Neural crest cell (in vitro differentiated cells): ENCODE measurements at regions not wholly inside any gene's neighbourhood (a gene's known extent, or its start where the extent isn't known, plus 50 kb on each side); places are given as distances from the start of the nearest gene placed in this dataset.

Experiments
- DNase-seq: peaks from one replicate; pipeline ENCODE4 v3.0.0; 2021; ENCODE audit warnings: low read depth, mixed read lengths, low spot score
- H3K27ac Mint-ChIP-seq: one replicate; pipeline ENCODE4 v1.8.0; 2021; ENCODE audit warnings: mild to moderate bottlenecking, mixed read lengths; ENCODE audit not compliant: unreplicated experiment
- H3K27me3 Mint-ChIP-seq: 2 replicates; pipeline ENCODE4 v1.8.0; 2021; ENCODE audit warnings: low read depth, mild to moderate bottlenecking, mixed read lengths
- H3K36me3 Mint-ChIP-seq: 2 replicates; pipeline ENCODE4 v1.8.0; 2021; ENCODE audit warnings: low read depth, mild to moderate bottlenecking, mixed read lengths
- H3K4me1 Mint-ChIP-seq: 2 replicates; pipeline ENCODE4 v1.8.0; 2021; ENCODE audit warnings: mixed read lengths
- H3K4me3 Mint-ChIP-seq: one replicate; pipeline ENCODE4 v1.8.0; 2021; ENCODE audit warnings: mild to moderate bottlenecking, mixed read lengths
- H3K9me3 Mint-ChIP-seq: 2 replicates; pipeline ENCODE4 v1.8.0; 2021; ENCODE audit warnings: mixed read lengths
- TF ChIP-seq, protein P1 (sequence below): fragments of 200-600 bp; sonication (generic); conservative IDR thresholded peaks from 2 replicates; pipeline ENCODE4 v1.5.0; 2021; ENCODE audit warnings: antibody characterized with exemption, mild to moderate bottlenecking

DNA sequence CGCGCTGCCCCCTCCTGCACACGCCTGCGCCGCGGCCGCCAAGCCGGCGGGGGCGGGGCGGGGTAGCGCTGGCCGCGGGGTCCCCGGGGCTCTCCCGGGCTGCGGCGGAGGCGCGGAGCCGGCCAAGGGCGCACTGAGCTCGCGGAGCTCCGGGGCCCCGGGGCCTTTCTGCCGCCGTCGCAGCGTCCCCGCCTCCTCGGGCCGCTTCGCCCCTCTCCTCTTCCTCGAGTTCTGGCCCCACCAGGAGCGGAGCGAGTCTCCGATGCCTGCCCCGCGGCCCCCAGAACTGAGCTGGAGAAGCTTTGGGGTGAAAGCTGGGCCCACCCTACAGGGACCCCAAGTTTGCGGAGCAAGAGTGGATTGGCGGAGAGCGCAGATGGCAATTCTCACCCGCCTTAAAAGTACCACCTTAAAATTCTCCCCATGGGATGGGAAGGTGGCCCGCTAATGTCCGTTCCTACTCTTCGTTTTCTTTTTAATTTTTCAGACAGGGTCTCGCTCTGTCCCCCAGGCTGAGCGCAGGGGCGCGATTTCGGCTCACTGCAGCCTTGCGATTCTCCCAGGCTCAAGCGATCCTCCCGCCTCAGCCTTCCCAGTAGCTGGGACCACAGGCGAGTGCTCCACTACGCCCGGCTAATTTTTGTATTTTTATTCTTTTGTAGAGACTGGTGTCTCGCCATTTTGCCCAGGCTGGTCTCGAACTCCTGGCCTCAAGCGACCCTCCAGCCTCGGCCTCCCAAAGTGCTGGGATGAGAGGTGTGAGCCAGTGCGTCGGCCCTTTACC, 129.6 kb downstream of the NDUFA12 start:
- Mint-ChIP-seq H3K4me1 (peaks cover 9% of the 10 kb centered on the region), H3K9me3 (no peaks in the 10 kb centered on the region), H3K27me3 (peaks cover 77% of the 10 kb centered on the region), H3K4me3 (peak overlapping the region; percentile 78), H3K36me3 (no peaks in the 10 kb centered on the region), H3K27ac (no peak overlapping the region)
- TF ChIP-seq, protein P1, sequence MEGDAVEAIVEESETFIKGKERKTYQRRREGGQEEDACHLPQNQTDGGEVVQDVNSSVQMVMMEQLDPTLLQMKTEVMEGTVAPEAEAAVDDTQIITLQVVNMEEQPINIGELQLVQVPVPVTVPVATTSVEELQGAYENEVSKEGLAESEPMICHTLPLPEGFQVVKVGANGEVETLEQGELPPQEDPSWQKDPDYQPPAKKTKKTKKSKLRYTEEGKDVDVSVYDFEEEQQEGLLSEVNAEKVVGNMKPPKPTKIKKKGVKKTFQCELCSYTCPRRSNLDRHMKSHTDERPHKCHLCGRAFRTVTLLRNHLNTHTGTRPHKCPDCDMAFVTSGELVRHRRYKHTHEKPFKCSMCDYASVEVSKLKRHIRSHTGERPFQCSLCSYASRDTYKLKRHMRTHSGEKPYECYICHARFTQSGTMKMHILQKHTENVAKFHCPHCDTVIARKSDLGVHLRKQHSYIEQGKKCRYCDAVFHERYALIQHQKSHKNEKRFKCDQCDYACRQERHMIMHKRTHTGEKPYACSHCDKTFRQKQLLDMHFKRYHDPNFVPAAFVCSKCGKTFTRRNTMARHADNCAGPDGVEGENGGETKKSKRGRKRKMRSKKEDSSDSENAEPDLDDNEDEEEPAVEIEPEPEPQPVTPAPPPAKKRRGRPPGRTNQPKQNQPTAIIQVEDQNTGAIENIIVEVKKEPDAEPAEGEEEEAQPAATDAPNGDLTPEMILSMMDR, result no peak
- no peak for DNase-seq

DNA sequence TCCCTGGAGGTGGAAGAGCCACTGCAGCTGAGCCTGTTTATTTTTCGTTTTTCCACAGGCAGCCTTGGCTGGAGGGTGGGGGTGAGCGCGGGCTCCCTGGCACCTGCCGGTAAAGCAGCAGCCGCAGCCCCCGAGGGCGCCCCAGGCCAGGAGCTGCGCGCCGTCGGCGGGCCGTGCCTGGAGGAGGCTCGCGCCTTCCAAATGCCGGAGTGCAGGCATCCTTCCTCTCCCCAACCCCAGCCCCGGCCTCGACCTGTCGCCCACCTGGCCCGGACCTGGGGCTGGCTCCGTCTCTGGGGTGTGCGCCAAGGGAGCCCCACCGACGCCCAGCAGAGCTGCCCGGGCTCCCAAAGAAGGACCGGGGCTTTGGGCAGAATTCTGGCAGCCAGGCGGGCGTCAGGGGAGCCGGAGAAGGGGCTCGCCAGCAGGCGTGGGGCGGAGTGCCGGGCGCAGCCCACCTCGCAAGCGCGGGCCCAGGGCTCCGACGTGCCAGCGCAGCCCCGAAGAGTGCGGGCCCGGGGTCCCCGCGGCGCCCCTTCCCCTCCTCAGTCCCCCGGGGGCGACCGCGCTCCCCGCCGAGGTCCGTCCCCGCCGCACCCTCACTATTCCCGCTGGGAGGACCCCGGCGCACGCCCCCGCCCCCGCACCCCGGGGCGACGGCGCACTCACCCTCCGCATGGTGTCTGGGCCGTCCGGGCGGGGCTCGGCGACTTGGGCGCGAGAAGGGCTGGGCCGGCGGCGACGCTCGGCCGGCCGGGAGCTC, 130.3 kb downstream of the NDUFA12 start:
- Mint-ChIP-seq H3K4me1 (peaks cover 9% of the 10 kb centered on the region), H3K27ac (no peak overlapping the region), H3K9me3 (no peaks in the 10 kb centered on the region), H3K4me3 (peak overlapping the region; percentile 74), H3K36me3 (no peaks in the 10 kb centered on the region), H3K27me3 (peaks cover 76% of the 10 kb centered on the region)
- TF ChIP-seq, protein P1, result no peak
- DNase-seq, result peak; percentile 14

DNA sequence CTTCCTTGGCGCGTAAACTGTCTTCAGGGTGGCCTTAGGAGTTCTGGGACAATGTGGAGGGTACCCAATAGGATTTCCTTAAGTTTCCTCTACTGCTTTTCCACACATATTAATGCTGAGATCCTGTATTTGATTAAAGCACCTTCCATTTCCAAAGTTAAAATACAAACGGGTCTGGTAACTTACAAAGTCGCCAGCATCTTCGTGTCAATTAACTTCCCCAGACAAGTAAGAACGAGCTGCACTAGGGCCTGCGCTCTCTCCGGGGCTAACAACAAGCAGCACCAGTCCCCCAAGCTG, 130.9 kb downstream of the NDUFA12 start:
- H3K9me3 Mint-ChIP-seq, result no peaks in the 10 kb centered on the region
- H3K27me3 Mint-ChIP-seq, result peaks cover 73% of the 10 kb centered on the region
- no peak overlapping the region for H3K27ac Mint-ChIP-seq

DNA sequence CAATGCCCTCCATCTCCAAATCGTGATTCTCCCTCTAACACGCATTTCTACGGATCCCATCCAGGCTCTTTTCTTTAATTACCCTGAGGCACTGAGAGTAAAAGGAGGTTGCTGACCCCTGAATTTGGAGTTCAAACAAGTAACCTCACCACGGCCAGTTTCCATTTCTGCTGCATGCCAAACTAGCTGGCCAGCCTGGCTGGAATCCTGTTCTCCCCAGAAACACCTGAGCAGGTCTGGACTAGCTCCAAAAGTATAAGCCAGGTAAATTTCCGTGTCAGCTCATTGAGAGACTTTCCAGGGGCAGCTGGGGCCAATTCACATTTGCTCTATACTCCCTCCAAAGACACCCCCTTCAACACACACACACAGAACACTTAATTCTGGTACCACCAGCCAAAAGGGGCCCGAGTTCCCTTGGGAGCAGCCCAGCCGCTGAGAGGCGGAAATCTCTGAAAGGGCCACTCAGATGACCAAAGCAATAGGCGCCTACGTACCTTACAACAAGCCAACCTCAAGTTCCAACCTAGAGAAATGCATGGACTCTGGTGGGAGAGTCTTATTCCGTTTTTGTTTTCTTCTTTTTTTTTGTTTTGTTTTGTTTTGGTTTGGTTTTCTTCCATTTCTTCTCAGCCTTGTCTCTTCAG, 131.4 kb downstream of the NDUFA12 start:
- peaks cover 9% of the 10 kb centered on the region for H3K4me1 Mint-ChIP-seq
- TF ChIP-seq, protein P1, result no peak
- peaks cover 68% of the 10 kb centered on the region for H3K27me3 Mint-ChIP-seq
- no peak overlapping the region for H3K27ac Mint-ChIP-seq
- H3K36me3 Mint-ChIP-seq, result no peaks in the 10 kb centered on the region
- peak overlapping the region; percentile 74 for H3K4me3 Mint-ChIP-seq
- no peaks in the 10 kb centered on the region for H3K9me3 Mint-ChIP-seq
- DNase-seq, result no peak

More for the DNA sequence above, 130.9 kb downstream of the NDUFA12 start:
- TF ChIP-seq, protein P1, result no peak
- H3K36me3 Mint-ChIP-seq, result no peaks in the 10 kb centered on the region
- no peak for DNase-seq
- peak overlapping the region; percentile 74 for H3K4me3 Mint-ChIP-seq
- H3K4me1 Mint-ChIP-seq, result peaks cover 9% of the 10 kb centered on the region

DNA sequence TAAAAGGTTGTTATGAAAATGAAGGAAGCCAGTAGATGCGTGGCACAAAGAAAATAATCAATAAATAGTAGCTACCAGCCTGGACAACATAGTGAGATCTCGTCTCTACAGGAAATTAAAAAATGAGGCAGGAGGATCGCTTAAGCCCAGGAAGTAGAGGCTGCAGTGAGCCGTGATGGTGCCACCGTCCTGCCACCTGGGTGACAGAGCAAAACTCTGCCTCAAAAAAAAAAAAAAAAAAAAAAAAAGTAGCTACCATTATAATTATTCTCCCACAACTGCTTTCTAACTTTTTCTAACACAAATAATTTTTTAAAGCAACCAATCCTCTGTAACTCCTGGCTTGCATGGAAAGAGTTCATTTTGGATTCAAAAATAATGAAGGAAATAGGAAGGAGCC, 133.0 kb downstream of the NDUFA12 start:
- Mint-ChIP-seq H3K27me3 (peaks cover 53% of the 10 kb centered on the region), H3K4me1 (peaks cover 9% of the 10 kb centered on the region), H3K4me3 (no peak overlapping the region), H3K9me3 (no peaks in the 10 kb centered on the region), H3K36me3 (no peaks in the 10 kb centered on the region), H3K27ac (no peak overlapping the region)
- TF ChIP-seq, protein P1, result no peak
- no peak for DNase-seq
